ENCODE measurements at regions not wholly inside any gene's neighbourhood (a gene's known extent, or its start where the extent isn't known, plus 50 kb on each side); places are given as distances from the start of the nearest gene placed in this dataset.
"Not testable (repeated sequence)": the region's sequence is repeated elsewhere in the genome, so short reads cannot be mapped to it uniquely, and the experiment has no call there.

DNA sequence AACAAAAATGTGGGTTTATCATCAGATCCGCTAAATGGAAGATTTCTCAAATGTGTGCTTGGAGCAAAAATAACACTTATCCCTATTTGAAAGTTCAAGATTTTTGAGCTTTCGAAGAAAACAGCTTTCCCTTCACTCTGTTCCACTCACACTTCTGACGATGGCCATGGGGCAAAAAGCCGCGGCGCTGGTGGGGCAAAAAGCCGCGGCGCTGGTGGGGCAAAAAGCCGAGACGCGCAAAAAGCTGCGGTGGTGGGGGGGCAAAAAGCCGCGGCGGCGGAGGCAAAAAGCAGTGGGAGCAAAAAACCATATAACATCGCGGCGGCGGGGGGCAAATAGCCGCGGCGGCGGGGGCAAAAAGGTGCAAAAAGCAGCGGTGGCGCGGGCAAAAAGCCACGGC lies 1631.5 kb downstream of the RPIA start:
- not testable (repeated sequence) for TF ChIP-seq CTCF, POLR2A (IDR thresholded peaks at IDR 0.05)

Data from uterus (tissue), 2 donors.